Right lobe of liver (tissue), 4 donors: ENCODE measurements at regions not wholly inside any gene's neighbourhood (a gene's known extent, or its start where the extent isn't known, plus 50 kb on each side); places are given as distances from the start of the nearest gene placed in this dataset.

Experiments used
- CTCF ChIP-seq, 4 donors: fragments of 200-600 bp in 3 of 4; fragments of 450-650 bp in 1 of 4; IDR thresholded peaks; one replicate each; pipeline versions ENCODE4 v1.5.1 to v1.8.0; 2016 to 2022; ENCODE audit warnings: antibody characterized with exemption in 4 of 4, mild to moderate bottlenecking in 2 of 4
- POLR2A ChIP-seq: fragments of 450-650 bp; IDR thresholded peaks from one replicate; pipeline ENCODE4 v1.6.1; 2017; ENCODE audit warnings: antibody characterized with exemption, mild to moderate bottlenecking
- donor health status: DM: no; HTN: no; CAD: no.
- donor health status: DM: no; HTN: no; CAD: no.
- donor health status: DM: no; HTN: yes; CAD: no.

GRCh38 chr2:219916281-219916680, 288.9 kb downstream of the SLC4A3 start:
- TF ChIP-seq POLR2A = no peak
- TF ChIP-seq CTCF (IDR thresholded peaks at IDR 0.05) = no peak
